Gastrocnemius medialis (tissue), 4 donors: ENCODE measurements at regions not wholly inside any gene's neighbourhood (a gene's known extent, or its start where the extent isn't known, plus 50 kb on each side); places are given as distances from the start of the nearest gene placed in this dataset.

Experiments used
- POLR2A ChIP-seq, 2 donors: fragments of 450-650 bp; IDR thresholded peaks; one replicate each; pipeline ENCODE4 v1.6.1; 2017; ENCODE audit warnings: antibody characterized with exemption in 2 of 2, mild to moderate bottlenecking in 2 of 2, moderate library complexity in 2 of 2
- TF ChIP-seq, protein P1 (sequence below), 5 experiments: fragments of 450-650 bp in 3 of 5; fragments of 200-600 bp in 2 of 5; sonication (generic) in 2 of 5; IDR thresholded peaks in 4 of 5; conservative IDR thresholded peaks in 1 of 5; 1 replicate in 4 of 5; 2 replicates in 1 of 5; pipeline ENCODE4 v1.5.1; 2016 to 2019; ENCODE audit warnings: antibody characterized with exemption in 5 of 5, mild to moderate bottlenecking in 3 of 5, moderate library complexity in 3 of 5

GRCh38 chr13:23497191-23497590, 63.7 kb upstream of the SACS start:
- no peak for TF ChIP-seq POLR2A (IDR thresholded peaks at IDR 0.05)
- TF ChIP-seq, protein P1, sequence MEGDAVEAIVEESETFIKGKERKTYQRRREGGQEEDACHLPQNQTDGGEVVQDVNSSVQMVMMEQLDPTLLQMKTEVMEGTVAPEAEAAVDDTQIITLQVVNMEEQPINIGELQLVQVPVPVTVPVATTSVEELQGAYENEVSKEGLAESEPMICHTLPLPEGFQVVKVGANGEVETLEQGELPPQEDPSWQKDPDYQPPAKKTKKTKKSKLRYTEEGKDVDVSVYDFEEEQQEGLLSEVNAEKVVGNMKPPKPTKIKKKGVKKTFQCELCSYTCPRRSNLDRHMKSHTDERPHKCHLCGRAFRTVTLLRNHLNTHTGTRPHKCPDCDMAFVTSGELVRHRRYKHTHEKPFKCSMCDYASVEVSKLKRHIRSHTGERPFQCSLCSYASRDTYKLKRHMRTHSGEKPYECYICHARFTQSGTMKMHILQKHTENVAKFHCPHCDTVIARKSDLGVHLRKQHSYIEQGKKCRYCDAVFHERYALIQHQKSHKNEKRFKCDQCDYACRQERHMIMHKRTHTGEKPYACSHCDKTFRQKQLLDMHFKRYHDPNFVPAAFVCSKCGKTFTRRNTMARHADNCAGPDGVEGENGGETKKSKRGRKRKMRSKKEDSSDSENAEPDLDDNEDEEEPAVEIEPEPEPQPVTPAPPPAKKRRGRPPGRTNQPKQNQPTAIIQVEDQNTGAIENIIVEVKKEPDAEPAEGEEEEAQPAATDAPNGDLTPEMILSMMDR (IDR thresholded peaks at IDR 0.05 in 4 of 5, conservative IDR thresholded peaks at IDR 0.05 in 1 of 5), result no peak
